SK-N-SH (cell line): ENCODE measurements at regions not wholly inside any gene's neighbourhood (a gene's known extent, or its start where the extent isn't known, plus 50 kb on each side); places are given as distances from the start of the nearest gene placed in this dataset.

Experiments
- CTCF ChIA-PET: fragments of 300-600, 350-600 bp; formaldehyde crosslinking; extraction: SDS; loops from one replicate; lab custom pipeline; 2021; lab: Yijun Ruan, JAX
- POLR2A ChIA-PET: fragments of 350-600 bp; sonication (Branson Sonifier 250); formaldehyde crosslinking; extraction: SDS; loops from one replicate; lab custom pipeline; 2020; ENCODE audit warnings: antibody characterized with exemption, inconsistent platforms; lab: Yijun Ruan, JAX
- DNase-seq: peaks from one replicate; pipeline ENCODE4 v3.0.0; 2012
- H2AFZ ChIP-seq: fragments of 200-600 bp; sonication (generic); 2 replicates; pipeline ENCODE4 v1.8.1; 2016; ENCODE audit warnings: antibody characterized with exemption, mild to moderate bottlenecking, low read depth
- H3F3A ChIP-seq: fragments of 200-600 bp; sonication (generic); replicated peaks from 2 replicates; pipeline ENCODE3; 2016; ENCODE audit warnings: antibody characterized with exemption, mild to moderate bottlenecking; ENCODE audit not compliant: insufficient read depth
- H3K27ac ChIP-seq, 2 experiments: fragments of 200-500 bp in 1 of 2; fragments of 200-600 bp in 1 of 2; sonication (Bioruptor generic) in 1 of 2; sonication (generic), shearing (Covaris generic) in 1 of 2; 2 replicates each; pipeline versions ENCODE4 v1.5.1 to v1.6.1; 2014 to 2016; ENCODE audit warnings: low read depth in 2 of 2, inconsistent platforms in 1 of 2, low read length in 1 of 2, mild to moderate bottlenecking in 1 of 2, mixed read lengths in 1 of 2
- H3K27me3 ChIP-seq: fragments of 200-600 bp; sonication (generic), shearing (Covaris generic); 2 replicates; pipeline ENCODE4 v1.6.1; 2016; ENCODE audit warnings: mixed run types; ENCODE audit not compliant: insufficient read depth
- H3K36me3 ChIP-seq, 2 experiments: fragments of 200-500 bp in 1 of 2; fragments of 200-600 bp in 1 of 2; sonication (Bioruptor generic) in 1 of 2; sonication (generic) in 1 of 2; replicated peaks in 1 of 2; 2 replicates each; pipeline versions ENCODE3 to v1.5.1; 2014 to 2016; ENCODE audit warnings: low read length in 1 of 2, mild to moderate bottlenecking in 1 of 2; ENCODE audit not compliant: insufficient read depth in 2 of 2, control insufficient read depth in 1 of 2
- H3K4me1 ChIP-seq, 2 experiments: fragments of 200-500 bp in 1 of 2; fragments of 200-600 bp in 1 of 2; sonication (Bioruptor generic) in 1 of 2; sonication (generic), shearing (Covaris generic) in 1 of 2; 2 replicates each; pipeline versions ENCODE4 v1.5.1 to v1.6.1; 2014 to 2016; ENCODE audit warnings: low read depth in 1 of 2, low read length in 1 of 2, mixed run types in 1 of 2; ENCODE audit not compliant: insufficient read depth in 2 of 2, control insufficient read depth in 1 of 2
- H3K4me2 ChIP-seq: fragments of 200-600 bp; sonication (generic), shearing (Covaris generic); 2 replicates; pipeline ENCODE4 v1.6.1; 2017; ENCODE audit warnings: mixed run types
- H3K4me3 ChIP-seq, 2 experiments: fragments of 200-500 bp in 1 of 2; fragments of 200-600 bp in 1 of 2; sonication (Bioruptor generic) in 1 of 2; sonication (generic), shearing (Covaris generic) in 1 of 2; 2 replicates each; pipeline versions ENCODE4 v1.5.1 to v1.8.1; 2014 to 2016; ENCODE audit warnings: low read depth in 2 of 2, inconsistent platforms in 1 of 2, low read length in 1 of 2, mild to moderate bottlenecking in 1 of 2, mixed read lengths in 1 of 2, moderate library complexity in 1 of 2
- H3K79me2 ChIP-seq: fragments of 200-600 bp; sonication (generic); 2 replicates; pipeline ENCODE4 v1.8.1; 2017; ENCODE audit warnings: mild to moderate bottlenecking; ENCODE audit not compliant: insufficient read depth
- H3K9ac ChIP-seq: fragments of 200-600 bp; sonication (generic); 2 replicates; pipeline ENCODE4 v1.6.1; 2017; ENCODE audit warnings: mixed run types
- H3K9me2 ChIP-seq: fragments of 200-600 bp; sonication (generic); 2 replicates; pipeline ENCODE4 v1.6.1; 2017; ENCODE audit warnings: mixed run types
- H3K9me3 ChIP-seq: fragments of 200-600 bp; sonication (generic); 2 replicates; pipeline ENCODE4 v1.6.1; 2017; ENCODE audit warnings: mixed run types, mild to moderate bottlenecking, moderate library complexity
- H4K20me1 ChIP-seq: fragments of 200-600 bp; sonication (generic); 2 replicates; pipeline ENCODE4 v1.6.1; 2017; ENCODE audit warnings: mild to moderate bottlenecking, mixed run types; ENCODE audit not compliant: insufficient read depth
- EP300 ChIP-seq, 2 experiments: IDR thresholded peaks; 2 replicates each; pipeline versions ENCODE4 v1.4.0 to v1.6.1; 2012; ENCODE audit warnings: borderline replicate concordance in 1 of 2, low read depth in 1 of 2, low read length in 1 of 2
- GATA2 ChIP-seq: sonication (generic); formaldehyde crosslinking; IDR thresholded peaks from 2 replicates; pipeline ENCODE4 v1.5.0; 2020; ENCODE audit warnings: mild to moderate bottlenecking, missing genetic modification reagents
- JUND ChIP-seq: IDR thresholded peaks from 2 replicates; pipeline ENCODE4 v1.4.0; 2012
- MEF2A ChIP-seq: IDR thresholded peaks from 2 replicates; pipeline ENCODE4 v1.4.0; 2012; ENCODE audit warnings: low read depth, borderline replicate concordance
- NFIC ChIP-seq: IDR thresholded peaks from 2 replicates; pipeline ENCODE4 v1.4.0; 2012; ENCODE audit warnings: borderline replicate concordance
- NRF1 ChIP-seq: IDR thresholded peaks from 2 replicates; pipeline ENCODE4 v1.6.1; 2012; ENCODE audit warnings: low read depth, mild to moderate bottlenecking, low read length
- RCOR1 ChIP-seq: fragments of 150-350 bp; IDR thresholded peaks from 2 replicates; pipeline ENCODE4 v1.6.1; 2017; ENCODE audit warnings: antibody characterized with exemption, low read length
- RFX5 ChIP-seq: IDR thresholded peaks from 2 replicates; pipeline ENCODE4 v1.6.1; 2012; ENCODE audit warnings: mild to moderate bottlenecking, improper control_type of control experiment, low read length
- RXRA ChIP-seq: IDR thresholded peaks from 2 replicates; pipeline ENCODE4 v1.4.0; 2012; ENCODE audit warnings: low read depth, mild to moderate bottlenecking, borderline replicate concordance
- SIN3A ChIP-seq: IDR thresholded peaks from 2 replicates; pipeline ENCODE4 v1.6.1; 2012; ENCODE audit warnings: low read depth, mild to moderate bottlenecking, low read length, moderate library complexity, borderline replicate concordance
- TCF12 ChIP-seq: IDR thresholded peaks from 2 replicates; pipeline ENCODE4 v1.4.0; 2012
- USF1 ChIP-seq: IDR thresholded peaks from 2 replicates; pipeline ENCODE4 v1.4.0; 2012; ENCODE audit warnings: low read depth, borderline replicate concordance
- ZBTB33 ChIP-seq: IDR thresholded peaks from 2 replicates; pipeline ENCODE4 v1.4.0; 2012; ENCODE audit warnings: low read depth, borderline replicate concordance
- WGBS: methylation state at CpG from one replicate; pipeline ENCODE4 v1.1.6; 2017; ENCODE audit warnings: low lambda C conversion rate; 5-methylcytosine and 5-hydroxymethylcytosine counted together
- TF ChIP-seq, protein P1 (sequence below): fragments of 200-600 bp; sonication (generic); IDR thresholded peaks from 2 replicates; pipeline ENCODE4 v1.6.1; 2017; ENCODE audit warnings: antibody characterized with exemption, mild to moderate bottlenecking, moderate library complexity

DNA sequence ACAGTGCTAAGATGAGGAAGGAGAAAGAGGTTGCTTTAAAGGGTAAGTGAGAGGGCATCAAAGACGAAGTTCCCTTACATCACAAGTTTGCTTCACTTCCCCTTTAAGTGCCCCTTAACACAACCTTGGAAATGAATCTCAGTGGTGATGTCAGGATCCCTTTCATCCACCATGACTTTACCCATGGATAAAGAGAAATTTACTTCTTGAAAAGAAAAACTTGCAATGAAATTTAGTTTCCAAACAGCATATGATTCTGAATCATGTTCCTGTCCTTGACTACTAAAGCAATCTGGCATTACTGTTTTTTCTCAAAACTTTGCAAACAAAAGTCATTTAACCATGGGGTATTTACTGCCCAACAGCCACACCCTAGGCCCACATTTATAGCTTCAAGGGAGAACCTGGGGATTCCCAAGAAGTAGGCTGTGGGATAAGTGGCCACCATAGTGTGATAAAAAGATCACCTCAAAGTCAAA is 135.9 kb downstream of the ITGB8 start:
- H3K79me2 ChIP-seq: no peaks in the 10 kb centered on the region
- no peak overlapping the region for H2AFZ ChIP-seq
- POLR2A ChIA-PET: no interaction called here
- WGBS: 27% methylated on average over 1 of the region's 1 CpG
- TF ChIP-seq ZBTB33: no peak
- TF ChIP-seq USF1: no peak
- TF ChIP-seq RCOR1: no peak
- no peak for TF ChIP-seq RXRA
- no peak for TF ChIP-seq TCF12
- no peak for TF ChIP-seq SIN3A
- TF ChIP-seq, protein P1, sequence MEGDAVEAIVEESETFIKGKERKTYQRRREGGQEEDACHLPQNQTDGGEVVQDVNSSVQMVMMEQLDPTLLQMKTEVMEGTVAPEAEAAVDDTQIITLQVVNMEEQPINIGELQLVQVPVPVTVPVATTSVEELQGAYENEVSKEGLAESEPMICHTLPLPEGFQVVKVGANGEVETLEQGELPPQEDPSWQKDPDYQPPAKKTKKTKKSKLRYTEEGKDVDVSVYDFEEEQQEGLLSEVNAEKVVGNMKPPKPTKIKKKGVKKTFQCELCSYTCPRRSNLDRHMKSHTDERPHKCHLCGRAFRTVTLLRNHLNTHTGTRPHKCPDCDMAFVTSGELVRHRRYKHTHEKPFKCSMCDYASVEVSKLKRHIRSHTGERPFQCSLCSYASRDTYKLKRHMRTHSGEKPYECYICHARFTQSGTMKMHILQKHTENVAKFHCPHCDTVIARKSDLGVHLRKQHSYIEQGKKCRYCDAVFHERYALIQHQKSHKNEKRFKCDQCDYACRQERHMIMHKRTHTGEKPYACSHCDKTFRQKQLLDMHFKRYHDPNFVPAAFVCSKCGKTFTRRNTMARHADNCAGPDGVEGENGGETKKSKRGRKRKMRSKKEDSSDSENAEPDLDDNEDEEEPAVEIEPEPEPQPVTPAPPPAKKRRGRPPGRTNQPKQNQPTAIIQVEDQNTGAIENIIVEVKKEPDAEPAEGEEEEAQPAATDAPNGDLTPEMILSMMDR: no peak
- no peak for DNase-seq
- 0 out of 2 replicates have a peak, but pooled peaks cover 5% of the 10 kb centered on the region for H3K27me3 ChIP-seq
- CTCF ChIA-PET: no interaction called here
- H3F3A ChIP-seq: no peaks in the 10 kb centered on the region
- no peak overlapping the region for H3K4me3 ChIP-seq
- no peaks in the 10 kb centered on the region for H3K36me3 ChIP-seq
- no peaks in the 10 kb centered on the region for H3K4me1 ChIP-seq
- no peak overlapping the region for H3K27ac ChIP-seq
- H3K9me3 ChIP-seq: no peaks in the 10 kb centered on the region
- no peaks in the 10 kb centered on the region for H3K9me2 ChIP-seq
- no peak overlapping the region for H3K9ac ChIP-seq
- H4K20me1 ChIP-seq: no peaks in the 10 kb centered on the region
- no peak overlapping the region for H3K4me2 ChIP-seq

DNA sequence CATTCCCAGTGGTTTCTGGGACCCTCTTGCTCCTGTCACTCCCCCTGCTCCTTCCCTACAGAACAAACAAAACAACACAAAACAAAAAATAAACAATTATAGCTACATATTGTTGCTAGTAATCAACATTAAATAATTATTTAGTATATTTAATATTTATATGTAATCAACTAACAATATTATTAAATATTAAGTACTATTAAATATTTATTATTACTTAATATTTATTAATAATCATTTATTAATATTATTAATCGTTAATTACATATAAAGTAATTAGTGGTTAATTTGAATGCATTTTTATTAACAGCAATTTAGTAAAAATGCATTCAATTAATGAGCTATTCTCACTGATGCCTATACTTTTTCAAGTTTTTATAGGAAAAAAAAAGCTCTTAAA is 139.4 kb downstream of the ITGB8 start:
- Histone ChIP-seq H2AFZ (no peak overlapping the region), H3K4me2 (no peak overlapping the region), H3K4me3 (no peak overlapping the region), H3K9me2 (no peaks in the 10 kb centered on the region), H3K27me3 (0 out of 2 replicates have a peak, but pooled peaks cover 5% of the 10 kb centered on the region), H3K9ac (no peak overlapping the region), H3K79me2 (no peaks in the 10 kb centered on the region), H3K27ac (no peak overlapping the region), H3K4me1 (no peaks in the 10 kb centered on the region), H3K9me3 (no peaks in the 10 kb centered on the region)
- CTCF ChIA-PET: interaction anchor here (0.7 to 1.5 kb wide), 2 partner anchors 9 to 128 kb away, joined by 3 read pairs; no protein-coding TSS in a partner anchor
- 4% methylated on average over 1 of the region's 1 CpG for WGBS
- no peak for DNase-seq
- no peak for TF ChIP-seq JUND
- no peak for TF ChIP-seq RFX5
- no peak for TF ChIP-seq EP300 (IDR thresholded peaks at IDR 0.05; ENCODE audit: borderline replicate concordance in 1 of 2, low read depth in 1 of 2, low read length in 1 of 2)
- no peak for TF ChIP-seq NRF1
- TF ChIP-seq ZBTB33: no peak
- no peak for TF ChIP-seq MEF2A
- no peak for TF ChIP-seq NFIC
- no peak for TF ChIP-seq RCOR1
- no peak for TF ChIP-seq GATA2 (CRISPR knock-in tag)
- TF ChIP-seq, all 33 proteins: peak for 0
- Histone ChIP-seq H3F3A (no peaks in the 10 kb centered on the region), H3K36me3 (no peaks in the 10 kb centered on the region), H4K20me1 (no peaks in the 10 kb centered on the region)
- POLR2A ChIA-PET: interaction anchor here (0.6 kb wide), 1 partner anchor 13 kb away, joined by 3 read pairs; no protein-coding TSS in a partner anchor
